ENCODE measurements at regions not wholly inside any gene's neighbourhood (a gene's known extent, or its start where the extent isn't known, plus 50 kb on each side); places are given as distances from the start of the nearest gene placed in this dataset.

DNA sequence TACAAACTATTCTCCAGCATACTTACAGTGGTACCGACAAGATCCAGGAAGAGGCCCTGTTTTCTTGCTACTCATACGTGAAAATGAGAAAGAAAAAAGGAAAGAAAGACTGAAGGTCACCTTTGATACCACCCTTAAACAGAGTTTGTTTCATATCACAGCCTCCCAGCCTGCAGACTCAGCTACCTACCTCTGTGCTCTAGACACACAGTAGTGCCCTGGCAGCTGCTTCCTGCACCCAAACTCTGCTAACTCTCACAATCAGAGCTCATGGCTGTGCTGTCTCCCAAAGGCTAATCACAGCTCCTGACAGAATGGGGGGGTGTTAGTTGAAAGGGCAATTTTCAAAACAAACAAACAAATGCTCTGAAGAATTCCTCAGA lies 95.2 kb upstream of the OR4E1 start:
- TF ChIP-seq, protein P1, sequence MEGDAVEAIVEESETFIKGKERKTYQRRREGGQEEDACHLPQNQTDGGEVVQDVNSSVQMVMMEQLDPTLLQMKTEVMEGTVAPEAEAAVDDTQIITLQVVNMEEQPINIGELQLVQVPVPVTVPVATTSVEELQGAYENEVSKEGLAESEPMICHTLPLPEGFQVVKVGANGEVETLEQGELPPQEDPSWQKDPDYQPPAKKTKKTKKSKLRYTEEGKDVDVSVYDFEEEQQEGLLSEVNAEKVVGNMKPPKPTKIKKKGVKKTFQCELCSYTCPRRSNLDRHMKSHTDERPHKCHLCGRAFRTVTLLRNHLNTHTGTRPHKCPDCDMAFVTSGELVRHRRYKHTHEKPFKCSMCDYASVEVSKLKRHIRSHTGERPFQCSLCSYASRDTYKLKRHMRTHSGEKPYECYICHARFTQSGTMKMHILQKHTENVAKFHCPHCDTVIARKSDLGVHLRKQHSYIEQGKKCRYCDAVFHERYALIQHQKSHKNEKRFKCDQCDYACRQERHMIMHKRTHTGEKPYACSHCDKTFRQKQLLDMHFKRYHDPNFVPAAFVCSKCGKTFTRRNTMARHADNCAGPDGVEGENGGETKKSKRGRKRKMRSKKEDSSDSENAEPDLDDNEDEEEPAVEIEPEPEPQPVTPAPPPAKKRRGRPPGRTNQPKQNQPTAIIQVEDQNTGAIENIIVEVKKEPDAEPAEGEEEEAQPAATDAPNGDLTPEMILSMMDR (IDR thresholded peaks at IDR 0.05) = no peak
- no peak for TF ChIP-seq EZH2 (IDR thresholded peaks at IDR 0.05; ENCODE audit: borderline replicate concordance, insufficient read depth, low read depth, low read length, poor library complexity, severe bottlenecking)
